K562 (cell line): ENCODE measurements at regions not wholly inside any gene's neighbourhood (a gene's known extent, or its start where the extent isn't known, plus 50 kb on each side); places are given as distances from the start of the nearest gene placed in this dataset.

ENCODE experiments used
- ATAC-seq: fragments of 200-7000 bp; cut with Tn5 transposase; 3 replicates; pipeline ENCODE4 v1.9.1; 2020; ENCODE audit warnings: moderate library complexity
- BruUV-seq: library from RNA; stranded (reverse); fragments of 400-500 nt; replicated peaks from 2 replicates; lab custom pipeline; 2021; lab: Mats Ljungman, UMichigan
- CTCF ChIA-PET: fragments of 300-600 bp; formaldehyde crosslinking; extraction: SDS; loops from one replicate; lab custom pipeline; 2021; ENCODE audit warnings: low intra/inter-chr PET ratio; lab: Yijun Ruan, JAX
- POLR2A ChIA-PET: fragments of 300-600, 350-650 bp; sonication (Branson Sonifier 250); formaldehyde crosslinking; extraction: SDS; loops from one replicate; lab custom pipeline; 2021; ENCODE audit warnings: antibody characterized with exemption, inconsistent platforms; lab: Yijun Ruan, JAX
- DNase-seq, 4 experiments: peaks; one replicate each; pipeline versions ENCODE4 v3.0.0 to v3.0.0-alpha.2; 2011 to 2018; ENCODE audit warnings: low spot score in 3 of 4, mixed read lengths in 3 of 4; ENCODE audit errors: extremely low read depth in 1 of 4
- FAIRE-seq: peaks from 2 replicates; lab custom pipeline; 2011; peaks lifted over from hg19 to GRCh38; lab: Jason Lieb, UNC
- H2AFZ ChIP-seq: 2 replicates; pipeline ENCODE4 v1.6.0; 2011; ENCODE audit warnings: low read depth, low read length, control low read depth, inconsistent platforms
- H3K27ac ChIP-seq: fragments of 200-600 bp; 3 replicates; pipeline ENCODE4 v1.8.0; 2011; ENCODE audit warnings: low read depth, mild to moderate bottlenecking, control low read depth, inconsistent platforms, low read length, moderate library complexity, mixed read lengths; ENCODE audit errors: extremely low read depth
- H3K27me3 ChIP-seq, 2 experiments: fragments of 300-600 bp in 1 of 2; 2 replicates in 1 of 2; 3 replicates in 1 of 2; pipeline versions ENCODE4 v1.6.0 to v1.8.0; 2011; ENCODE audit warnings: inconsistent platforms in 2 of 2, low read length in 2 of 2, mild to moderate bottlenecking in 1 of 2, mixed read lengths in 1 of 2, moderate library complexity in 1 of 2; ENCODE audit not compliant: control insufficient read depth in 2 of 2, insufficient read depth in 2 of 2
- H3K36me3 ChIP-seq: fragments of 300-600 bp; 3 replicates; pipeline ENCODE4 v1.8.0; 2011; ENCODE audit warnings: mild to moderate bottlenecking, low read length, inconsistent platforms; ENCODE audit not compliant: control insufficient read depth, insufficient read depth
- H3K4me1 ChIP-seq, 2 experiments: fragments of 200-600 bp in 1 of 2; replicated peaks in 1 of 2; 2 replicates in 1 of 2; 3 replicates in 1 of 2; pipeline versions ENCODE4 v1.5.1 to v1.8.0; 2011; ENCODE audit warnings: inconsistent platforms in 2 of 2, low read length in 2 of 2, mild to moderate bottlenecking in 1 of 2, mixed read lengths in 1 of 2, moderate library complexity in 1 of 2; ENCODE audit not compliant: control insufficient read depth in 2 of 2, insufficient read depth in 2 of 2
- H3K4me2 ChIP-seq: 2 replicates; pipeline ENCODE4 v1.6.1; 2011; ENCODE audit warnings: low read length, control low read depth, inconsistent platforms, mixed read lengths; ENCODE audit not compliant: insufficient read depth
- H3K4me3 ChIP-seq: fragments of 200-600 bp; sonication (generic), shearing (Covaris generic); 2 replicates; pipeline ENCODE4 v1.5.1; 2016; ENCODE audit warnings: control low read depth, inconsistent platforms
- H3K79me2 ChIP-seq: fragments of 200-600 bp; 3 replicates; pipeline ENCODE4 v1.8.0; 2011; ENCODE audit warnings: low read length, inconsistent platforms; ENCODE audit not compliant: control insufficient read depth, insufficient read depth
- H3K9ac ChIP-seq, 2 experiments: 2 replicates each; pipeline versions ENCODE4 v1.6.0 to v1.6.1; 2011; ENCODE audit warnings: low read depth in 2 of 2, low read length in 2 of 2, control low read depth in 1 of 2, inconsistent platforms in 1 of 2, mild to moderate bottlenecking in 1 of 2, mixed read lengths in 1 of 2; ENCODE audit not compliant: insufficient read depth in 1 of 2
- H3K9me1 ChIP-seq: one replicate; pipeline ENCODE4 v1.6.0; 2011; ENCODE audit warnings: inconsistent platforms, mild to moderate bottlenecking, low read length, moderate library complexity; ENCODE audit not compliant: control insufficient read depth, insufficient read depth
- H3K9me3 ChIP-seq: replicated peaks from 2 replicates; pipeline ENCODE4 v1.5.1; 2011; ENCODE audit warnings: low read depth, low read length, inconsistent platforms; ENCODE audit not compliant: control insufficient read depth, insufficient read depth
- H4K20me1 ChIP-seq: replicated peaks from 2 replicates; pipeline ENCODE4 v1.6.1; 2011; ENCODE audit warnings: low read length, inconsistent platforms, mixed read lengths; ENCODE audit not compliant: control insufficient read depth, insufficient read depth
- DEAF1 ChIP-seq: fragments of 450-650 bp; formaldehyde crosslinking; IDR thresholded peaks from 2 replicates; pipeline ENCODE4 v1.4.0; 2020; ENCODE audit warnings: mild to moderate bottlenecking, moderate library complexity
- MCM2 ChIP-seq: fragments of 450-650 bp; IDR thresholded peaks from 2 replicates; pipeline ENCODE4 v1.6.1; 2017; ENCODE audit warnings: low read depth, mild to moderate bottlenecking
- NEUROD1 ChIP-seq: fragments of 150-350 bp; IDR thresholded peaks from 2 replicates; pipeline ENCODE4 v1.6.1; 2014; ENCODE audit warnings: borderline replicate concordance, low read length, low read depth; ENCODE audit not compliant: partially characterized antibody
- PTRF ChIP-seq: fragments of 450-650 bp; IDR thresholded peaks from 2 replicates; pipeline ENCODE4 v1.6.1; 2016; ENCODE audit warnings: mild to moderate bottlenecking, missing genetic modification characterization, missing compliant biosample characterization
- TRIM24 ChIP-seq, 2 experiments: fragments of 450-650 bp; IDR thresholded peaks; 2 replicates each; pipeline ENCODE4 v1.6.1; 2016
- ZNF655 ChIP-seq: fragments of 250-450 bp; sonication (Bioruptor Pico); IDR thresholded peaks from 2 replicates; pipeline ENCODE4 v1.5.0; 2021
- WGBS: fragments of 100-300 bp; shearing (Covaris generic); methylation state at CpG from one replicate; pipeline ENCODE4 v1.1.6; 2016; ENCODE audit warnings: low coverage, mixed read lengths; ENCODE audit not compliant: insufficient coverage; ENCODE audit errors: missing lambda C conversion rate; 5-methylcytosine and 5-hydroxymethylcytosine counted together
- in situ Hi-C: fragments of 300-500 bp; cut with MboI; formaldehyde crosslinking; loops from 4 replicates; pipeline ENCODE4 v1.15.0; 2018; ENCODE audit warnings: inconsistent platforms, mixed read lengths
- intact Hi-C: fragments of 100-400 bp; cut with micrococcal nuclease; formaldehyde crosslinking; loops from 2 replicates; pipeline ENCODE4 v1.14.2; 2022
- TF ChIP-seq, protein P1 (sequence below): fragments of 250-450 bp; sonication (Bioruptor Pico); IDR thresholded peaks from 2 replicates; pipeline ENCODE4 v1.9.0; 2021; ENCODE audit warnings: mild to moderate bottlenecking, inconsistent platforms
- TF ChIP-seq, protein P2 (sequence below), 2 experiments: fragments of 450-650 bp; IDR thresholded peaks; 2 replicates each; pipeline ENCODE4 v1.6.1; 2018; ENCODE audit warnings: mild to moderate bottlenecking in 2 of 2, low read depth in 1 of 2; ENCODE audit not compliant: partially characterized antibody in 2 of 2

DNA sequence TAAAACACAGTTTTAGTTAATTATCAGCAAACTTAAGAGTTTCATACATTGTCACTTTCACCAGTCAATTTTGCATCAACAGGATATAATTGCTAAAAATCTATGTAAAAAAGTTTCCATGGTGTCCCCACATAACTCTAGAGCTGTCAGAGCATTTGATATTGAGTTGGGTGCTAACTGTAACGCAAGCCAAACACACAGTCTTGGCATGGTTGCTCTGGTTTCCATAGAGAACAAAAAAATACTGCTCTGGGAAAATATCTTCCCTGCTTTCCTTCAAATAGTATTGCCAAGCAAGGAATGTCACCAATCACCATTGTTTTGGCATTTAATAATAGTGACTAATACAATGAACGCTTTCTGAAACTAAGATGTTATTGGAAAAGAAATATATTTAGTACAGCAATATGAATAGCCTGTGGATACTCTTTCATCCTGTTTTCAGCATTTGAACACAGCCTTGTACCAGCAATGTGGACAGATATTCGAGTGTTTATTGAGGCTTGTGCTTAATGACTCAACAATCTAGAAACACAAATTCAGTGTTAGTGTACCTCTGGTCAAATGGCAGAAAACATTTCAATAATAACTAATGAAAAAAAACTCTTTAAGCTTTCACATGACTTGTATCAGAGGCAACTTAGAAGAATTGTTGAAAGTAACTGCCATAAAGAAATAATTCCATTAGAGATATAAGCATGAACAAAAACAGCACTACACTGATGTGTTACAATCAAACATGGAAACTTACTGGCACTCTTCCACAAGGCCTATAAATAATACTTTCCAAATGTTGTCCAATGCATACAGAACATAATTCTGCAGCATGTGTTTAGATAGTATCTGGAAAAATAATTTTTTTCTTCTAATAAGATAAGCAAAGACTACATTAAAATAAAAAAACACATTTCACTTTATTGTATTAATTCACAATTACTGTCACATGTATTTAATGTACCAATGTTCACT is 1469.5 kb upstream of the CELF2 start:
- H3K27ac ChIP-seq = no peak overlapping the region
- H3K4me2 ChIP-seq = no peak overlapping the region
- no peak overlapping the region for H3K9ac ChIP-seq
- no peak overlapping the region for H2AFZ ChIP-seq
- CTCF ChIA-PET = no interaction called here
- intact Hi-C loops (no loop called here), in situ Hi-C loops (no loop called here)
- TF ChIP-seq NEUROD1 (no peak), TRIM24 (IDR thresholded peaks at IDR 0.05) (no peak), ZNF655 (CRISPR knock-in tag) (no peak), PTRF (tag) (no peak), MCM2 (no peak), DEAF1 (CRISPR knock-in tag) (no peak)
- TF ChIP-seq, protein P1, sequence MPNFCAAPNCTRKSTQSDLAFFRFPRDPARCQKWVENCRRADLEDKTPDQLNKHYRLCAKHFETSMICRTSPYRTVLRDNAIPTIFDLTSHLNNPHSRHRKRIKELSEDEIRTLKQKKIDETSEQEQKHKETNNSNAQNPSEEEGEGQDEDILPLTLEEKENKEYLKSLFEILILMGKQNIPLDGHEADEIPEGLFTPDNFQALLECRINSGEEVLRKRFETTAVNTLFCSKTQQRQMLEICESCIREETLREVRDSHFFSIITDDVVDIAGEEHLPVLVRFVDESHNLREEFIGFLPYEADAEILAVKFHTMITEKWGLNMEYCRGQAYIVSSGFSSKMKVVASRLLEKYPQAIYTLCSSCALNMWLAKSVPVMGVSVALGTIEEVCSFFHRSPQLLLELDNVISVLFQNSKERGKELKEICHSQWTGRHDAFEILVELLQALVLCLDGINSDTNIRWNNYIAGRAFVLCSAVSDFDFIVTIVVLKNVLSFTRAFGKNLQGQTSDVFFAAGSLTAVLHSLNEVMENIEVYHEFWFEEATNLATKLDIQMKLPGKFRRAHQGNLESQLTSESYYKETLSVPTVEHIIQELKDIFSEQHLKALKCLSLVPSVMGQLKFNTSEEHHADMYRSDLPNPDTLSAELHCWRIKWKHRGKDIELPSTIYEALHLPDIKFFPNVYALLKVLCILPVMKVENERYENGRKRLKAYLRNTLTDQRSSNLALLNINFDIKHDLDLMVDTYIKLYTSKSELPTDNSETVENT (CRISPR knock-in tag) = no peak
- TF ChIP-seq, protein P2, sequence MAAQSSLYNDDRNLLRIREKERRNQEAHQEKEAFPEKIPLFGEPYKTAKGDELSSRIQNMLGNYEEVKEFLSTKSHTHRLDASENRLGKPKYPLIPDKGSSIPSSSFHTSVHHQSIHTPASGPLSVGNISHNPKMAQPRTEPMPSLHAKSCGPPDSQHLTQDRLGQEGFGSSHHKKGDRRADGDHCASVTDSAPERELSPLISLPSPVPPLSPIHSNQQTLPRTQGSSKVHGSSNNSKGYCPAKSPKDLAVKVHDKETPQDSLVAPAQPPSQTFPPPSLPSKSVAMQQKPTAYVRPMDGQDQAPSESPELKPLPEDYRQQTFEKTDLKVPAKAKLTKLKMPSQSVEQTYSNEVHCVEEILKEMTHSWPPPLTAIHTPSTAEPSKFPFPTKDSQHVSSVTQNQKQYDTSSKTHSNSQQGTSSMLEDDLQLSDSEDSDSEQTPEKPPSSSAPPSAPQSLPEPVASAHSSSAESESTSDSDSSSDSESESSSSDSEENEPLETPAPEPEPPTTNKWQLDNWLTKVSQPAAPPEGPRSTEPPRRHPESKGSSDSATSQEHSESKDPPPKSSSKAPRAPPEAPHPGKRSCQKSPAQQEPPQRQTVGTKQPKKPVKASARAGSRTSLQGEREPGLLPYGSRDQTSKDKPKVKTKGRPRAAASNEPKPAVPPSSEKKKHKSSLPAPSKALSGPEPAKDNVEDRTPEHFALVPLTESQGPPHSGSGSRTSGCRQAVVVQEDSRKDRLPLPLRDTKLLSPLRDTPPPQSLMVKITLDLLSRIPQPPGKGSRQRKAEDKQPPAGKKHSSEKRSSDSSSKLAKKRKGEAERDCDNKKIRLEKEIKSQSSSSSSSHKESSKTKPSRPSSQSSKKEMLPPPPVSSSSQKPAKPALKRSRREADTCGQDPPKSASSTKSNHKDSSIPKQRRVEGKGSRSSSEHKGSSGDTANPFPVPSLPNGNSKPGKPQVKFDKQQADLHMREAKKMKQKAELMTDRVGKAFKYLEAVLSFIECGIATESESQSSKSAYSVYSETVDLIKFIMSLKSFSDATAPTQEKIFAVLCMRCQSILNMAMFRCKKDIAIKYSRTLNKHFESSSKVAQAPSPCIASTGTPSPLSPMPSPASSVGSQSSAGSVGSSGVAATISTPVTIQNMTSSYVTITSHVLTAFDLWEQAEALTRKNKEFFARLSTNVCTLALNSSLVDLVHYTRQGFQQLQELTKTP (IDR thresholded peaks at IDR 0.05; ENCODE audit: low read depth in 1 of 2, partially characterized antibody in 2 of 2) = no peak
- BruUV-seq = no TSS peak
- no peaks in the 10 kb centered on the region for H4K20me1 ChIP-seq
- 2% methylated on average over 3 of the region's 3 CpGs for WGBS
- POLR2A ChIA-PET = no interaction called here
- DNase-seq = no peak
- no peaks in the 10 kb centered on the region for H3K79me2 ChIP-seq
- no peaks in the 10 kb centered on the region; the same call in 1 of the 2 replicates for H3K9me3 ChIP-seq
- H3K36me3 ChIP-seq = no peaks in the 10 kb centered on the region
- no peak for FAIRE-seq
- no peak for ATAC-seq
- no peaks in the 10 kb centered on the region for H3K4me1 ChIP-seq
- H3K4me3 ChIP-seq = no peak overlapping the region
- no peaks in the 10 kb centered on the region for H3K27me3 ChIP-seq
- H3K9me1 ChIP-seq = no peaks in the 10 kb centered on the region
